Mesenchymal stem cell (in vitro differentiated cells and primary cell): ENCODE measurements at regions not wholly inside any gene's neighbourhood (a gene's known extent, or its start where the extent isn't known, plus 50 kb on each side); places are given as distances from the start of the nearest gene placed in this dataset.
A peak's percentile ranks its signal among the peaks of the same experiment; 100 is the strongest.

Experiments used
- DNase-seq: peaks from one replicate; pipeline ENCODE4 v3.0.0-alpha.2; 2013
- H2AFZ ChIP-seq: one replicate; pipeline ENCODE4 v1.6.1; 2013; ENCODE audit warnings: low read depth, mild to moderate bottlenecking, control low read depth, inconsistent platforms, low read length, moderate library complexity
- H2AK5ac ChIP-seq: 2 replicates; pipeline ENCODE4 v1.6.1; 2013; ENCODE audit warnings: low read length, moderate library complexity, mild to moderate bottlenecking, inconsistent platforms; ENCODE audit not compliant: severe bottlenecking
- H2BK120ac ChIP-seq: one replicate; pipeline ENCODE4 v1.6.1; 2013; ENCODE audit warnings: low read depth, mild to moderate bottlenecking, inconsistent platforms, low read length, moderate library complexity
- H2BK12ac ChIP-seq, 2 experiments: one replicate each; pipeline ENCODE4 v1.6.1; 2013; ENCODE audit warnings: inconsistent platforms in 2 of 2, low read length in 2 of 2, mild to moderate bottlenecking in 2 of 2, moderate library complexity in 2 of 2, control low read depth in 1 of 2
- H2BK15ac ChIP-seq: one replicate; pipeline ENCODE4 v1.6.1; 2013; ENCODE audit warnings: mild to moderate bottlenecking, low read depth, inconsistent platforms; ENCODE audit not compliant: poor library complexity, severe bottlenecking
- H2BK5ac ChIP-seq: 2 replicates; pipeline ENCODE4 v1.6.1; 2013; ENCODE audit warnings: low read depth, mild to moderate bottlenecking, low read length, control low read depth, inconsistent platforms; ENCODE audit not compliant: poor library complexity, severe bottlenecking
- H3K14ac ChIP-seq, 2 experiments: one replicate each; pipeline ENCODE4 v1.6.1; 2013; ENCODE audit warnings: inconsistent platforms in 2 of 2, low read length in 2 of 2, control low read depth in 1 of 2, mild to moderate bottlenecking in 1 of 2, moderate library complexity in 1 of 2
- H3K18ac ChIP-seq, 2 experiments: one replicate each; pipeline ENCODE4 v1.6.1; 2013; ENCODE audit warnings: inconsistent platforms in 2 of 2, low read length in 2 of 2, control low read depth in 1 of 2, low read depth in 1 of 2, mild to moderate bottlenecking in 1 of 2
- H3K23ac ChIP-seq, 2 experiments: one replicate each; pipeline ENCODE4 v1.6.1; 2013; ENCODE audit warnings: inconsistent platforms in 2 of 2, low read length in 2 of 2, mild to moderate bottlenecking in 2 of 2, moderate library complexity in 2 of 2, control low read depth in 1 of 2
- H3K27ac ChIP-seq: 2 replicates; pipeline ENCODE4 v1.5.1; 2013; ENCODE audit warnings: mild to moderate bottlenecking, moderate library complexity, low read length, control low read depth, inconsistent platforms; ENCODE audit not compliant: poor library complexity, severe bottlenecking
- H3K27me3 ChIP-seq, 2 experiments: 2 replicates each; pipeline versions ENCODE4 v1.6.1 to v1.7.0; 2013; ENCODE audit warnings: low read length in 2 of 2, mild to moderate bottlenecking in 2 of 2, moderate library complexity in 2 of 2, control low read depth in 1 of 2, inconsistent platforms in 1 of 2; ENCODE audit not compliant: control insufficient read depth in 1 of 2, insufficient read depth in 1 of 2
- H3K36me3 ChIP-seq, 2 experiments: 2 replicates each; pipeline versions ENCODE4 v1.6.1 to v1.7.0; 2013; ENCODE audit warnings: low read length in 2 of 2, control low read depth in 1 of 2, inconsistent platforms in 1 of 2, low read depth in 1 of 2, mild to moderate bottlenecking in 1 of 2; ENCODE audit not compliant: insufficient read depth in 2 of 2, control insufficient read depth in 1 of 2
- H3K4ac ChIP-seq, 2 experiments: one replicate each; pipeline ENCODE4 v1.6.1; 2013; ENCODE audit warnings: inconsistent platforms in 2 of 2, low read length in 2 of 2, mild to moderate bottlenecking in 2 of 2, moderate library complexity in 2 of 2, control low read depth in 1 of 2, low read depth in 1 of 2
- H3K4me1 ChIP-seq: 2 replicates; pipeline ENCODE4 v1.6.1; 2013; ENCODE audit warnings: low read depth, low read length, control low read depth; ENCODE audit not compliant: control insufficient read depth, insufficient read depth
- H3K4me2 ChIP-seq: 2 replicates; pipeline ENCODE4 v1.6.1; 2013; ENCODE audit warnings: low read length, mild to moderate bottlenecking, inconsistent platforms; ENCODE audit not compliant: poor library complexity, severe bottlenecking
- H3K4me3 ChIP-seq, 2 experiments: 2 replicates each; pipeline versions ENCODE4 v1.5.1 to v1.7.0; 2013; ENCODE audit warnings: low read length in 2 of 2, mild to moderate bottlenecking in 2 of 2, control low read depth in 1 of 2, low read depth in 1 of 2; ENCODE audit not compliant: insufficient read depth in 1 of 2
- H3K79me1 ChIP-seq: replicated peaks from 2 replicates; pipeline ENCODE4 v1.6.1; 2013; ENCODE audit warnings: mild to moderate bottlenecking, control low read depth, low read length, inconsistent platforms; ENCODE audit not compliant: poor library complexity, severe bottlenecking
- H3K9ac ChIP-seq: 2 replicates; pipeline ENCODE4 v1.7.0; 2013; ENCODE audit warnings: mild to moderate bottlenecking, low read length, moderate library complexity
- H3K9me3 ChIP-seq: 2 replicates; pipeline ENCODE4 v1.7.0; 2013; ENCODE audit warnings: mild to moderate bottlenecking, low read length; ENCODE audit not compliant: control insufficient read depth
- H4K8ac ChIP-seq: one replicate; pipeline ENCODE4 v1.6.1; 2013; ENCODE audit warnings: inconsistent platforms, mild to moderate bottlenecking, low read length, moderate library complexity
- H4K91ac ChIP-seq: one replicate; pipeline ENCODE4 v1.6.1; 2013; ENCODE audit warnings: mild to moderate bottlenecking, low read length, inconsistent platforms
- WGBS: methylation state at CpG from one replicate; pipeline ENCODE4 v1.1.7; 2013; ENCODE audit warnings: mixed read lengths; 5-methylcytosine and 5-hydroxymethylcytosine counted together

DNA sequence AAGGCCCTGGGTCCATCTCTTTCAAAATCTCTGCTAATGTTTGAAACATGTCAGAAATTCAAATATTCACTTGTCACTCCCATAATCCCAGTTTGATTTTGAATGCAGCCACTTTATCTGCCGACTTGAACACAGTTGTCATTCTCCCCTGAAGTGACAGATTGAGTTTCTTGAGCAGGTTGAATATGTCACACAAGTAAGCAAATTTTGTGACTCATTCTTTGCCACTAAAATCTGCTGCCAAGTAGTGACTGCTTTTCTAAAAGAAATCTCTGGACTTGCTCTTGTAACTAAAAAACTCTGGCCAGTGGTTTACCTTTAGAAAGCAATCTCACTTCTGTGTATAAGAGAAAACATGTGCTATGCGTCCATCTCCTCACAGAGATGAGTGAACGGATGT lies 357.1 kb downstream of the LMO7 start:
- no peaks in the 10 kb centered on the region for H3K27me3 ChIP-seq
- H2BK5ac ChIP-seq = no peak overlapping the region
- no peak overlapping the region for H3K18ac ChIP-seq
- H2AFZ ChIP-seq = no peak overlapping the region
- no peak overlapping the region for H3K9ac ChIP-seq
- no peaks in the 10 kb centered on the region for H3K36me3 ChIP-seq
- H4K91ac ChIP-seq = no peak overlapping the region
- no peak overlapping the region for H2BK120ac ChIP-seq
- H3K4me1 ChIP-seq = no peaks in the 10 kb centered on the region
- H3K4me3 ChIP-seq = no peak overlapping the region
- no peaks in the 10 kb centered on the region for H3K79me1 ChIP-seq
- no peak overlapping the region for H4K8ac ChIP-seq
- H3K23ac ChIP-seq = no peak overlapping the region
- H3K27ac ChIP-seq = no peak overlapping the region
- H3K4ac ChIP-seq = no peak overlapping the region
- no peak overlapping the region for H2BK12ac ChIP-seq
- no peak overlapping the region for H3K4me2 ChIP-seq
- H3K9me3 ChIP-seq = peaks cover 4% of the 10 kb centered on the region
- no peak overlapping the region for H3K14ac ChIP-seq
- WGBS = 98% methylated on average over 3 of the region's 3 CpGs
- no peak overlapping the region for H2BK15ac ChIP-seq
- DNase-seq = no peak
- H2AK5ac ChIP-seq = no peak overlapping the region

- Histone ChIP-seq H3K4me1 (no peaks in the 10 kb centered on the region), H3K4me3 (no peak overlapping the region)
- 93% methylated on average over 1 of the region's 1 CpG for WGBS
Observed at GRCh38 chr13:75986818-75987217, 350.7 kb downstream of the LMO7 start.

DNA sequence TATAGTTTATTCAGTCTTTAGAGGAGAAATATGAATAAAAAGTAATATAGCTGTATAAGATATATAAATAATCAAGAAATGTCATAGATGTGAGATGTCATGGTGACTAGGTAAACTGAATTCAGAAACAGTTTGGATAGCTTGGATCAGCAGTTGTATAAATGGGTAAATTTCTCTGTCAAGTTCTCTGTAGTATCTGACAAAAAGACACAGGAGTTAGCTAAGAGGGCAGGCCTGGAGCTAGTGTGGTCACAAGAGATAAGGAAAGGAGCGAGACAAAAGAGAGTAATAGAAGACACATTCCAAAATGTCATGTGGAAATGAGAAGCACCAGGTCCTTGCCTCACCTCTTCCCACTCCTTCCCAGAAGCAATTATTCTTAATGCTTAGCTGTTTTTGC lies 349.0 kb downstream of the LMO7 start:
- no peak overlapping the region for H2BK5ac ChIP-seq
- H2BK120ac ChIP-seq = no peak overlapping the region
- H3K4me3 ChIP-seq = no peak overlapping the region
- H3K18ac ChIP-seq = no peak overlapping the region
- 80% methylated on average over 1 of the region's 1 CpG for WGBS
- no peak overlapping the region for H3K4me2 ChIP-seq
- H3K36me3 ChIP-seq = no peaks in the 10 kb centered on the region
- H2BK15ac ChIP-seq = no peak overlapping the region
- H3K9me3 ChIP-seq = peaks cover 9% of the 10 kb centered on the region
- H3K23ac ChIP-seq = no peak overlapping the region
- no peak overlapping the region for H3K4ac ChIP-seq
- no peak overlapping the region for H4K91ac ChIP-seq
- no peaks in the 10 kb centered on the region for H3K79me1 ChIP-seq
- no peak overlapping the region for H3K27ac ChIP-seq
- H2AK5ac ChIP-seq = no peak overlapping the region
- H3K14ac ChIP-seq = no peak overlapping the region
- DNase-seq = no peak
- H2BK12ac ChIP-seq = no peak overlapping the region
- no peaks in the 10 kb centered on the region for H3K27me3 ChIP-seq
- H3K9ac ChIP-seq = no peak overlapping the region
- no peak overlapping the region for H4K8ac ChIP-seq
- H3K4me1 ChIP-seq = no peaks in the 10 kb centered on the region
- no peak overlapping the region for H2AFZ ChIP-seq

More at GRCh38 chr13:75986818-75987217, 350.7 kb downstream of the LMO7 start:
- no peak overlapping the region for H3K27ac ChIP-seq
- H3K4ac ChIP-seq = no peak overlapping the region
- H2AFZ ChIP-seq = no peak overlapping the region
- no peaks in the 10 kb centered on the region for H3K79me1 ChIP-seq
- no peak overlapping the region for H2BK120ac ChIP-seq
- H2BK5ac ChIP-seq = no peak overlapping the region
- no peak overlapping the region for H4K91ac ChIP-seq
- H4K8ac ChIP-seq = no peak overlapping the region
- H2BK12ac ChIP-seq = peak overlapping the region in 1 of 2 experiments; percentile 39
- H3K4me2 ChIP-seq = no peak overlapping the region
- H3K23ac ChIP-seq = no peak overlapping the region
- no peak overlapping the region for H3K14ac ChIP-seq
- DNase-seq = no peak
- peaks cover 9% of the 10 kb centered on the region for H3K9me3 ChIP-seq
- H3K27me3 ChIP-seq = no peaks in the 10 kb centered on the region
- H3K18ac ChIP-seq = no peak overlapping the region
- no peaks in the 10 kb centered on the region for H3K36me3 ChIP-seq
- no peak overlapping the region for H2AK5ac ChIP-seq
- H3K9ac ChIP-seq = no peak overlapping the region
- H2BK15ac ChIP-seq = no peak overlapping the region

DNA sequence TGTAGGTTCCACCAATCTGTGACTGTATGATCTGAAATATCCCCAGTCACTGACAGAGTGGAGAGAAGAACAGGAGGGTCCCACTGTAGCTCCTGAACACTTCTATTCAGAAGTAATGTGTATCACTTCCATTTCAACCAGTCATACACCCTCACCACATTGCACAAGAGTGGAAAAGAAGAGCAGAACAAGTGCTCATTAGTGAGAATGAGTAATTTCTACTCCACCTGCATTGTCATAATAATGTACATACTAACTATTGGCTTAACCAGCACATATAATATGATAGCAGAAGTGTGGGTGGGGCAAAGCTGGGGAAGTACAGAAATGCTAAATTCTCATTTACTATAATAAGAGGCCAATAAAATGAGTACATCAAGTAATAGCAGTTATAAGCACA lies 342.7 kb downstream of the LMO7 start:
- H4K91ac ChIP-seq = no peak overlapping the region
- H3K9me3 ChIP-seq = no peaks in the 10 kb centered on the region
- H2AK5ac ChIP-seq = no peak overlapping the region
- H3K23ac ChIP-seq = no peak overlapping the region
- no peaks in the 10 kb centered on the region for H3K36me3 ChIP-seq
- no peak overlapping the region for H2BK5ac ChIP-seq
- H3K4me3 ChIP-seq = no peak overlapping the region
- no peaks in the 10 kb centered on the region for H3K4me1 ChIP-seq
- no peak overlapping the region for H3K4ac ChIP-seq
- H2BK12ac ChIP-seq = no peak overlapping the region
- H2BK15ac ChIP-seq = no peak overlapping the region
- no peak overlapping the region for H3K4me2 ChIP-seq
- no peak for DNase-seq
- H3K79me1 ChIP-seq = no peaks in the 10 kb centered on the region
- H2BK120ac ChIP-seq = no peak overlapping the region
- no peak overlapping the region for H2AFZ ChIP-seq
- no peak overlapping the region for H4K8ac ChIP-seq
- H3K27me3 ChIP-seq = no peaks in the 10 kb centered on the region
- no peak overlapping the region for H3K9ac ChIP-seq
- H3K27ac ChIP-seq = no peak overlapping the region
- H3K14ac ChIP-seq = no peak overlapping the region
- H3K18ac ChIP-seq = no peak overlapping the region
